Right lung (tissue), 2 donors: ENCODE measurements at regions not wholly inside any gene's neighbourhood (a gene's known extent, or its start where the extent isn't known, plus 50 kb on each side); places are given as distances from the start of the nearest gene placed in this dataset.

Experiments used
- DNase-seq, 2 donors: peaks; one replicate each; pipeline ENCODE4 v3.0.0-alpha.2; 2013

DNA sequence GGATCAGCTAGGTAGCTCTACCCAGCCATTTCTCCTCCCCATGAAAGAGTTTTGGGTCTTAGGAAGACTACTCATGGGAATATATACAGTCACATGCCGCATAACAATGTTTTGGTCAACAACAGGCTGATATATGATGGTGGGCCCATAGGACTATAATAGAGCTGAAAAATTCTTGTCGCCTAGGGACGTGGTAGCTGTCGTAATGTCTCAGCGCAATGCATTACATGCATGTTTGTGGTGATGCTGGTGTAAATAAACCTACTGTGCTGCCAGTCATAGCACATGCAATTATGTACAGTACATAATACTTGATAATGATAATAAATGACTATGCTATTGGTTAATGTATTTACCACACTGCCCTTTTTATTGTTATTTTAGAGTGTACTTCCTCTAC lies 78.2 kb upstream of the DLX6 start:
- no peak for DNase-seq

DNA sequence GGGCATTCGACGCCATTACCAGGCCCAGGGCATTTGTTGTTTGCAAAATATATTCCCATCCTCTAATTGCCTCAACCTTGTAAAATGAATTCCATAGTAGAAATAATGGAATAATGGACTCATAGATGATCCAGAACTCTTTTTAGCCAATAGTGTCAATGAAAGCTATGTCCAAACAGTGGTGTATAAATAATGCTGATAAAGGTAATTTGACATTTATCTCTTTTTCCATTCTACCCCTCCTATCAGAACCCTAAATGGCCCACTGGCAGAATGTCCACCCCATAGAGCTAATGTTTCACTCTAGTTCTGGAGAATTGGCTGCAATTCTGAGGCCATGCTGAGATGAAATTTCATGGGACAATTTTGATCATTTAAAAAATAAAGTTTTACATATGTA lies 76.4 kb upstream of the DLX6 start:
- DNase-seq, result no peak

DNA sequence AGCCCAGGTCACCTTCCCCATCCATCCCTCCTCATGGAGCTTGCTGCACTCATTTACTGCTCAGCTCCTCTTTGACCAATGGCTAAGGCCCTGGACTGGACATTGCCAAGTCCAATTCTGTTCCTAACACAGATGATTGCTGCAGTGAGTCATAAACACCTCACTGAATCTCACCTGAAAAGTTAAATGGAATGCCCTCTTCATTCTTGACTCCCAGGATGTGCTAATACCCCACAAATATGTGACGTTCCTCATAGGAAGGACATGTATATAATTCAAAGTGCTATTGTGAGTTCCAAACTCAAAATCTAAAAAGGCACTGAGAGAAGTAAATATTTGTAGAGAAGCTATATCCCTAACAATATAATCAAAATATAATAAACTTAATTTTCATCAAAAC lies 73.5 kb upstream of the DLX6 start:
- DNase-seq, result no peak

DNA sequence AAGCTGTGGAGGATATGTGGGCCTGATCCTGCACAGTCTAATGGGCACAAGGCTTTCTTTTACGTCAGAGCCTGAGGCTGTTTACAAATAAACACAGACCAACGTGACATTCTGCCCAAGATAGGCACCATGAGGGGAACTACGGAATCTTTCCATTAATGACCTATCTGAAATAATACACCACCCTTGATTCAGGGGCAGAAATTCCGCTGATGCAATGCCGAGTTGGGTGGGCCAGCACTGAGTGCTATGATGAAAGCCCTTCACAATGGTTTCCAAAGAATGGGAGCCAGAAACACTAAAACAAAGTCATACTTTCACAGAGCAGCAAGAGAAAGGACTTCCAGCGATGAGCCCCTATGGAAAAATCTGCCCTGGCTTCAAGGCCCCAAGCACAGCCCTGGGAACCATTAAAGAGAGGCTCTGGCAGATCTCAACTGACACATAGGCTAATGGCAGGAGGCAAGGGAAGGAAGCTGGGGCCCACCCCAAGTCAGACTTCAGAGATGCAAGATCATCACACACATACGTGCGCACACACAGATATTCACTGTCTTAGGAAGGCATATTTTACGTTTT lies 72.2 kb upstream of the DLX6 start:
- no peak for DNase-seq

DNA sequence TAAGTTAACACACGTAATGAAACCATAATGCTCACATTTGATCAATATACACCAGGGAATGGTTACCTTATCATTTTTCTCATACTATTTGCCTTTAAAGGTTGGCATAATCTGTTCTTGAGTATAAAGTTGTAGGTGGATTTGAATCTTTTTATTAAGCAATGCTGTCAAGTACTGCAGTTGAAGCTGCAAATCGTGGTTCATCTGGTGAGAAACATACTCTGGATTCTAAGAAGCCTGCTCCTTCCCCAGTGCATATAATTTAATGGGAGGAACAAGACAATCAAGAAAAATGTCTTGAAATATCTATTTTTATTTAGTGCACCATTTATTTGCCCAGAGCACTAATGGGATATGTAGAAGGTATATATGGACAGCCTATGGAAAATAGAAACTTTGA lies 68.7 kb upstream of the DLX6 start:
- no peak for DNase-seq

DNA sequence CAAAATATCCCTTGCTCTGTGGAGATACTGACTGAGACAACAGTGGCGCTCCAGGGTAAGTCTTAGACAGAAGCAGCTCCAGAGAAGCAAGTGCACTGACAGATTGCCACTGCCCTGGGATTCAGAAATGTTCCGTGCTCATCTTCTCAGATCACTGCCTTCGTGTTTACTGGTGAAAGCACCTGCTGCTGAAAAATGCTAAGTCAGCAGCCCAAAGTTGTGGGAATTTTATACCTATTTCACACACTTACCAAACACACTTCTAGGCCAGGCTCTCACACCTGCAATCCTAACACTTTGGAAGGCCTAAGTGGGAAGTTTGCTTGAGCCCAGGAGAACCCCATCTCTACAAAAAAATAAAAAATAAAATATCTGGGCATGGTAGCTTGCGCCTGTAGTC lies 63.2 kb upstream of the DLX6 start:
- no peak for DNase-seq

DNA sequence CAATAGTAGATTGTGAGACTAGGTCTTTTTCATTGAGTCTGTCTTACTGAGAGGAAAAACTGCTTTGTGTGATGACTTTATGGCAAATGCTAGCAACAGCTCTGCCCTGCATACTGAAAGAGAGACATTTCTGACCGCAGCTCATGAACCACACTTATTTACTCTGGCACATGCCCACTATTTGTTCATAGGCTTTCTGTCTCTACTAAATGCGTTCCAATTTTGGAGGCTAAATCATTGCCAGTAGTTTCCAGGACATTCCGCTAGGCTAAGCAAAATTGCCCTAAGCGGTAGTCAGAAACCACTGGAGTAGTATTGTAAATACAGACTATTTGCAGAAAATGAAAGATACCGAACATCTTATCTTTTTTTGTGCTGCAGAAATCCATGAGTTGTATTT lies 55.6 kb upstream of the DLX6 start:
- DNase-seq, result no peak

DNA sequence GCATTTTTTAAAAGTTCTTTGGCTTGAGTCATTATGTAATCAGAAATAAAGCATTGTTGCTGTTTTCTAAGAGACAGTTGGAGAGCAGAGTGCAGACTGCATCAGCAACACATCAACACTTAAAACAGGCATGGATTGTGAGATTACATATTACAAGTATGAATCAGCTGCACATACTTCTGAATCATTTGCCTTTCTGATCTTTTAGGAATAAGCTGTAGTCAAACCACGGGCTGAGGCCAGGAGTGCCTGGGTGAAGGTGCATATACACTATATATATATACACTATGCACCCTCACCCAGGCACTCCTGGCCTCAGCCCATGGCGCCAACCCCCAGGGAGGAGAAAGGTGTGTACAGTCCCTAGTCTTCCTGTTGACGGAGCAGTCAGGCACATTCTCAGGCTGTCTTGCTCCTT lies 52.4 kb upstream of the DLX6 start:
- DNase-seq, result no peak

DNA sequence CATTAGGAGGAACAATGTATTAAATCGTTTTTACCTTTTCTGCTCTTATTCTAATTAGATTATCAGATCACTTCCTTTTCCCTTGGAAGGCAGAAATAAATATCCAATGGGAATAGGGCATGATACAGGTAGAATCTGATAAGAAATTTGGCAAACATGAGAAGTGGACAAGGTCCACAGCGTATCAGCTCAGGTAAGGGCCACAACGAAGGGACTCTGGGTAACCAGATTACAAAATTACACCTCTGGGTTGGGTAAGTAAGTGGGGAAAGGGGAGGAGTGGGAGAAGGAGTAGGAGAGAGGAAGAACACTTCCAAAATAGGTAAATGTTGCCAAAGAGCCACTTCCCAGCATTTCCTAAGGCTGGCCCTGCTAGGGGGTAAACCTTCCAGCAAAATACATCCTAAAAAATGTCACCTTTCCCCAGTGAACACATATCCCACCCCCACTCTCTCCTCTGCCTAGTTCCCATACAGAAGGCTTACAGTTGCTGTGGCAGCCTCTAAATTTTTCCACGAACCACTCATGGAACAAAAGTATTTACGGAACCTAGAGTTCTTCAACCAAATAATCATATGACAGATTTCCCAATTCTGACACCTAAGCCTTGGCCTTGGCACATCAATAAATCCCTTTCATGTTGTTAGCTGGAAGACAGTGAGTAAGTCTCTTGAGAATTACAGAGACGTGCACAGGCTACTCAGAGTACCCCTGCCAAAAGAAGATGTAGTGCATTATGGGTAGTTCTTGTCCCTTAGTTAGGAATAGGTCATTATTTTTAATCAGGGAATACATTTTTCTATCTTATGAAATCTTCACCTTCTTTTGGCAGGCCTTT lies 51.5 kb upstream of the DLX6 start:
- DNase-seq, result no peak
